ENCODE measurements at regions not wholly inside any gene's neighbourhood (a gene's known extent, or its start where the extent isn't known, plus 50 kb on each side); places are given as distances from the start of the nearest gene placed in this dataset.

- Histone ChIP-seq H2AFZ (ENCODE audit: insufficient read depth, low read length, poor library complexity) (no peak overlapping the region), H3K27ac (ENCODE audit: low read depth, low read length) (no peak overlapping the region), H2BK5ac (ENCODE audit: low read depth, low read length, poor library complexity) (no peak overlapping the region), H4K12ac (ENCODE audit: low read depth, low read length) (no peak overlapping the region), H3K18ac (ENCODE audit: low read length) (no peak overlapping the region), H3K27me3 (ENCODE audit: insufficient read depth, low read length) (no peaks in the 10 kb centered on the region), H4K91ac (ENCODE audit: low read depth, low read length) (no peak overlapping the region), H2AK5ac (ENCODE audit: low read length) (no peak overlapping the region), H2BK120ac (ENCODE audit: insufficient read depth, low read length, poor library complexity) (no peak overlapping the region), H3K36me3 (ENCODE audit: control insufficient read depth in 1 of 2, insufficient read depth in 2 of 2, low read length in 2 of 2) (no peaks in the 10 kb centered on the region), H3K23ac (ENCODE audit: low read length) (no peak overlapping the region), H3K4me3 (ENCODE audit: low read depth, low read length) (no peak overlapping the region), H3K4ac (ENCODE audit: low read depth, low read length) (no peak overlapping the region), H3K79me1 (ENCODE audit: low read length) (peaks cover 2% of the 10 kb centered on the region), H3K14ac (ENCODE audit: low read length) (no peak overlapping the region), H2BK12ac (ENCODE audit: low read length) (no peak overlapping the region), H3K4me1 (ENCODE audit: control insufficient read depth in 1 of 2, insufficient read depth in 2 of 2, low read length in 2 of 2) (no peaks in the 10 kb centered on the region), H3K9ac (ENCODE audit: low read length) (no peak overlapping the region), H3K79me2 (ENCODE audit: control insufficient read depth, insufficient read depth, low read length, poor library complexity) (no peaks in the 10 kb centered on the region), H3K9me3 (ENCODE audit: insufficient read depth, low read depth, low read length) (no peaks in the 10 kb centered on the region), H3K4me2 (ENCODE audit: low read length) (no peak overlapping the region), H4K8ac (ENCODE audit: low read depth, low read length) (no peak overlapping the region)
- no peak for DNase-seq
- WGBS (ENCODE audit: extremely low coverage, insufficient coverage, insufficient read length) = 100% methylated on average over 1 of the region's 5 CpGs
Measured at GRCh38 chr13:34618654-34619053, 323.4 kb upstream of the NBEA start.

- no peak overlapping the region for H3K4me3 ChIP-seq (ENCODE audit: low read depth, low read length)
- H3K9me3 ChIP-seq (ENCODE audit: insufficient read depth, low read depth, low read length) = no peaks in the 10 kb centered on the region
- no peak overlapping the region for H2BK12ac ChIP-seq (ENCODE audit: low read length)
- no CpG with 5 or more reads among the region's 5 CpGs for WGBS (ENCODE audit: extremely low coverage, insufficient coverage, insufficient read length)
- H3K9ac ChIP-seq (ENCODE audit: low read length) = no peak overlapping the region
- no peak overlapping the region for H2AFZ ChIP-seq (ENCODE audit: insufficient read depth, low read length, poor library complexity)
- H3K18ac ChIP-seq (ENCODE audit: low read length) = no peak overlapping the region
- H2BK5ac ChIP-seq (ENCODE audit: low read depth, low read length, poor library complexity) = no peak overlapping the region
- no peak overlapping the region for H2AK5ac ChIP-seq (ENCODE audit: low read length)
- no peaks in the 10 kb centered on the region for H3K4me1 ChIP-seq (ENCODE audit: control insufficient read depth in 1 of 2, insufficient read depth in 2 of 2, low read length in 2 of 2)
- H3K27ac ChIP-seq (ENCODE audit: low read depth, low read length) = no peak overlapping the region
- no peak overlapping the region for H3K23ac ChIP-seq (ENCODE audit: low read length)
- H3K79me2 ChIP-seq (ENCODE audit: control insufficient read depth, insufficient read depth, low read length, poor library complexity) = no peaks in the 10 kb centered on the region
- no peak overlapping the region for H3K4me2 ChIP-seq (ENCODE audit: low read length)
- peaks cover 2% of the 10 kb centered on the region for H3K79me1 ChIP-seq (ENCODE audit: low read length)
- no peak overlapping the region for H3K4ac ChIP-seq (ENCODE audit: low read depth, low read length)
- no peaks in the 10 kb centered on the region for H3K36me3 ChIP-seq (ENCODE audit: control insufficient read depth in 1 of 2, insufficient read depth in 2 of 2, low read length in 2 of 2)
- H4K91ac ChIP-seq (ENCODE audit: low read depth, low read length) = no peak overlapping the region
- H3K14ac ChIP-seq (ENCODE audit: low read length) = no peak overlapping the region
- H4K12ac ChIP-seq (ENCODE audit: low read depth, low read length) = no peak overlapping the region
- DNase-seq = no peak
- H3K27me3 ChIP-seq (ENCODE audit: insufficient read depth, low read length) = no peaks in the 10 kb centered on the region
- H4K8ac ChIP-seq (ENCODE audit: low read depth, low read length) = no peak overlapping the region
- H2BK120ac ChIP-seq (ENCODE audit: insufficient read depth, low read length, poor library complexity) = no peak overlapping the region
Measured at GRCh38 chr13:34619326-34619725, 322.7 kb upstream of the NBEA start.

GRCh38 chr13:34620074-34620850 is 321.8 kb upstream of the NBEA start:
- Histone ChIP-seq H3K79me1 (ENCODE audit: low read length) (peaks cover 2% of the 10 kb centered on the region), H3K36me3 (ENCODE audit: control insufficient read depth in 1 of 2, insufficient read depth in 2 of 2, low read length in 2 of 2) (no peaks in the 10 kb centered on the region), H3K9ac (ENCODE audit: low read length) (no peak overlapping the region), H4K12ac (ENCODE audit: low read depth, low read length) (no peak overlapping the region), H3K4me3 (ENCODE audit: low read depth, low read length) (no peak overlapping the region), H2BK5ac (ENCODE audit: low read depth, low read length, poor library complexity) (no peak overlapping the region), H3K9me3 (ENCODE audit: insufficient read depth, low read depth, low read length) (no peaks in the 10 kb centered on the region), H4K91ac (ENCODE audit: low read depth, low read length) (no peak overlapping the region), H4K8ac (ENCODE audit: low read depth, low read length) (no peak overlapping the region), H3K4ac (ENCODE audit: low read depth, low read length) (no peak overlapping the region), H3K79me2 (ENCODE audit: control insufficient read depth, insufficient read depth, low read length, poor library complexity) (no peaks in the 10 kb centered on the region), H3K4me1 (ENCODE audit: control insufficient read depth in 1 of 2, insufficient read depth in 2 of 2, low read length in 2 of 2) (no peaks in the 10 kb centered on the region), H2BK120ac (ENCODE audit: insufficient read depth, low read length, poor library complexity) (no peak overlapping the region), H3K27me3 (ENCODE audit: insufficient read depth, low read length) (no peaks in the 10 kb centered on the region), H2AFZ (ENCODE audit: insufficient read depth, low read length, poor library complexity) (no peak overlapping the region), H3K4me2 (ENCODE audit: low read length) (no peak overlapping the region), H3K18ac (ENCODE audit: low read length) (no peak overlapping the region), H3K14ac (ENCODE audit: low read length) (no peak overlapping the region), H3K23ac (ENCODE audit: low read length) (no peak overlapping the region), H2BK12ac (ENCODE audit: low read length) (no peak overlapping the region), H2AK5ac (ENCODE audit: low read length) (no peak overlapping the region), H3K27ac (ENCODE audit: low read depth, low read length) (no peak overlapping the region)
- DNase-seq = no peak
- no CpG with 5 or more reads among the region's 7 CpGs for WGBS (ENCODE audit: extremely low coverage, insufficient coverage, insufficient read length)

- H3K9me3 ChIP-seq (ENCODE audit: insufficient read depth, low read depth, low read length) = no peaks in the 10 kb centered on the region
- H4K91ac ChIP-seq (ENCODE audit: low read depth, low read length) = no peak overlapping the region
- H3K4me2 ChIP-seq (ENCODE audit: low read length) = no peak overlapping the region
- no peaks in the 10 kb centered on the region for H3K27me3 ChIP-seq (ENCODE audit: insufficient read depth, low read length)
- no peak overlapping the region for H2BK5ac ChIP-seq (ENCODE audit: low read depth, low read length, poor library complexity)
- no peak overlapping the region for H3K18ac ChIP-seq (ENCODE audit: low read length)
- no peak overlapping the region for H3K23ac ChIP-seq (ENCODE audit: low read length)
- no peaks in the 10 kb centered on the region for H3K4me1 ChIP-seq (ENCODE audit: control insufficient read depth in 1 of 2, insufficient read depth in 2 of 2, low read length in 2 of 2)
- H3K79me2 ChIP-seq (ENCODE audit: control insufficient read depth, insufficient read depth, low read length, poor library complexity) = no peaks in the 10 kb centered on the region
- no peak overlapping the region for H3K4me3 ChIP-seq (ENCODE audit: low read depth, low read length)
- DNase-seq = no peak
- H3K36me3 ChIP-seq (ENCODE audit: control insufficient read depth in 1 of 2, insufficient read depth in 2 of 2, low read length in 2 of 2) = no peaks in the 10 kb centered on the region
- no peak overlapping the region for H3K14ac ChIP-seq (ENCODE audit: low read length)
- H2BK120ac ChIP-seq (ENCODE audit: insufficient read depth, low read length, poor library complexity) = no peak overlapping the region
- H3K9ac ChIP-seq (ENCODE audit: low read length) = no peak overlapping the region
- H2BK12ac ChIP-seq (ENCODE audit: low read length) = no peak overlapping the region
- no peak overlapping the region for H2AK5ac ChIP-seq (ENCODE audit: low read length)
- H3K79me1 ChIP-seq (ENCODE audit: low read length) = peaks cover 2% of the 10 kb centered on the region
- no peak overlapping the region for H4K12ac ChIP-seq (ENCODE audit: low read depth, low read length)
- H4K8ac ChIP-seq (ENCODE audit: low read depth, low read length) = no peak overlapping the region
- no peak overlapping the region for H3K27ac ChIP-seq (ENCODE audit: low read depth, low read length)
- no peak overlapping the region for H3K4ac ChIP-seq (ENCODE audit: low read depth, low read length)
- H2AFZ ChIP-seq (ENCODE audit: insufficient read depth, low read length, poor library complexity) = no peak overlapping the region
- WGBS (ENCODE audit: extremely low coverage, insufficient coverage, insufficient read length) = no CpG with 5 or more reads among the region's 1 CpG
Measured at GRCh38 chr13:34620862-34621261, 321.2 kb upstream of the NBEA start.

Measured in trophoblast cell (in vitro differentiated cells and primary cell).